GM23338 (cell line): ENCODE measurements at regions not wholly inside any gene's neighbourhood (a gene's known extent, or its start where the extent isn't known, plus 50 kb on each side); places are given as distances from the start of the nearest gene placed in this dataset.

Source experiments
- ATAC-seq: fragments of 200-7000 bp; cut with Tn5 transposase; 3 replicates; pipeline ENCODE4 v1.9.1; 2020
- DNase-seq: peaks from one replicate; pipeline ENCODE4 v3.0.0-alpha.2; 2015; ENCODE audit warnings: low spot score
- H2AFZ ChIP-seq: fragments of 200-600 bp; sonication (generic); 2 replicates; pipeline ENCODE4 v1.8.0; 2016; ENCODE audit warnings: antibody characterized with exemption, mild to moderate bottlenecking, moderate library complexity
- H3F3A ChIP-seq: fragments of 200-600 bp; sonication (generic); replicated peaks from 2 replicates; pipeline ENCODE4 v1.8.0; 2017; ENCODE audit warnings: antibody characterized with exemption, mixed run types, low read depth
- H3K27ac ChIP-seq: fragments of 200-600 bp; sonication (generic); 2 replicates; pipeline ENCODE4 v1.6.1; 2016; ENCODE audit warnings: low read depth
- H3K27me3 ChIP-seq: fragments of 200-600 bp; sonication (generic); 2 replicates; pipeline ENCODE4 v1.8.0; 2016; ENCODE audit warnings: mild to moderate bottlenecking, mixed run types, moderate library complexity; ENCODE audit not compliant: insufficient read depth
- H3K36me3 ChIP-seq: fragments of 200-600 bp; sonication (generic); 2 replicates; pipeline ENCODE4 v1.8.0; 2016; ENCODE audit warnings: mild to moderate bottlenecking; ENCODE audit not compliant: insufficient read depth
- H3K4me1 ChIP-seq: fragments of 200-600 bp; sonication (generic); 2 replicates; pipeline ENCODE4 v1.8.0; 2016; ENCODE audit warnings: mild to moderate bottlenecking, moderate library complexity; ENCODE audit not compliant: insufficient read depth
- H3K4me2 ChIP-seq: fragments of 200-600 bp; sonication (generic); 2 replicates; pipeline ENCODE4 v1.7.1; 2017; ENCODE audit warnings: mixed run types
- H3K4me3 ChIP-seq: fragments of 200-600 bp; sonication (generic); 2 replicates; pipeline ENCODE4 v1.6.1; 2016; ENCODE audit warnings: mixed run types
- H3K79me2 ChIP-seq: fragments of 200-600 bp; sonication (generic); replicated peaks from 2 replicates; pipeline ENCODE4 v1.8.0; 2017; ENCODE audit warnings: mild to moderate bottlenecking; ENCODE audit not compliant: insufficient read depth
- H3K9me2 ChIP-seq: fragments of 200-600 bp; sonication (generic); 2 replicates; pipeline ENCODE4 v1.8.0; 2017; ENCODE audit not compliant: insufficient read depth
- H4K20me1 ChIP-seq: fragments of 200-600 bp; sonication (generic); replicated peaks from 2 replicates; pipeline ENCODE4 v1.8.0; 2017; ENCODE audit warnings: mild to moderate bottlenecking; ENCODE audit not compliant: insufficient read depth
- H3K27ac Mint-ChIP-seq: 2 replicates; pipeline ENCODE4 v1.8.0; 2020; ENCODE audit warnings: inconsistent platforms, mild to moderate bottlenecking, moderate library complexity, mixed read lengths
- H3K27me3 Mint-ChIP-seq: 3 replicates; pipeline ENCODE4 v1.8.0; 2022; ENCODE audit warnings: low read depth, mild to moderate bottlenecking, moderate library complexity, mixed read lengths, inconsistent platforms; ENCODE audit not compliant: insufficient read depth, poor library complexity
- H3K36me3 Mint-ChIP-seq: 3 replicates; pipeline ENCODE4 v1.8.0; 2021; ENCODE audit warnings: low read depth, mild to moderate bottlenecking, inconsistent platforms, moderate library complexity, mixed read lengths
- H3K4me1 Mint-ChIP-seq: 3 replicates; pipeline ENCODE4 v1.8.0; 2020; ENCODE audit warnings: mild to moderate bottlenecking, inconsistent platforms, mixed read lengths
- H3K4me3 Mint-ChIP-seq: 3 replicates; pipeline ENCODE4 v1.8.0; 2021; ENCODE audit warnings: moderate library complexity, mild to moderate bottlenecking, inconsistent platforms, mixed read lengths
- H3K9me3 Mint-ChIP-seq: 3 replicates; pipeline ENCODE4 v1.8.0; 2020; ENCODE audit warnings: moderate library complexity, mild to moderate bottlenecking, inconsistent platforms, mixed read lengths
- CREB1 ChIP-seq: fragments of 250-450 bp; sonication (Bioruptor Pico); IDR thresholded peaks from 2 replicates; pipeline ENCODE4 v1.5.0; 2020; ENCODE audit warnings: low read depth, mild to moderate bottlenecking, moderate library complexity
- CTCF ChIP-seq, 2 experiments: fragments of 200-600 bp in 1 of 2; sonication (generic) in 1 of 2; conservative IDR thresholded peaks; 2 replicates each; pipeline versions ENCODE4 v1.5.1 to v1.6.1; 2016 to 2017; ENCODE audit warnings: antibody characterized with exemption in 2 of 2, low read depth in 2 of 2, mild to moderate bottlenecking in 2 of 2, moderate library complexity in 1 of 2
- ETS1 ChIP-seq: IDR thresholded peaks from 2 replicates; pipeline ENCODE4 v1.6.1; 2016; ENCODE audit warnings: antibody characterized with exemption
- EZH2 ChIP-seq: fragments of 200-600 bp; sonication (generic); IDR thresholded peaks from one replicate; pipeline ENCODE4 v1.8.0; 2017; ENCODE audit warnings: antibody characterized with exemption, mild to moderate bottlenecking, low read depth; ENCODE audit not compliant: unreplicated experiment
- EZH2phosphoT487 ChIP-seq: fragments of 200-600 bp; sonication (generic); IDR thresholded peaks from one replicate; pipeline ENCODE4 v1.8.1; 2018; ENCODE audit warnings: antibody characterized with exemption; ENCODE audit not compliant: unreplicated experiment
- JUNB ChIP-seq: IDR thresholded peaks from one replicate; pipeline ENCODE4 v1.6.1; 2016; ENCODE audit warnings: antibody characterized with exemption; ENCODE audit not compliant: unreplicated experiment
- NANOG ChIP-seq: IDR thresholded peaks from 2 replicates; pipeline ENCODE4 v1.6.1; 2016; ENCODE audit warnings: antibody characterized with exemption, borderline replicate concordance
- POLR2AphosphoS5 ChIP-seq: IDR thresholded peaks from 2 replicates; pipeline ENCODE4 v1.6.1; 2016; ENCODE audit warnings: antibody characterized with exemption, low read depth
- REST ChIP-seq: IDR thresholded peaks from one replicate; pipeline ENCODE4 v1.6.1; 2018; ENCODE audit warnings: antibody characterized with exemption; ENCODE audit not compliant: unreplicated experiment
- STAT1 ChIP-seq: IDR thresholded peaks from one replicate; pipeline ENCODE4 v1.6.1; 2016; ENCODE audit warnings: antibody characterized with exemption; ENCODE audit not compliant: unreplicated experiment
- ZNF114 ChIP-seq: fragments of 250-450 bp; sonication (Bioruptor Pico); IDR thresholded peaks from 2 replicates; pipeline ENCODE4 v1.5.0; 2020; ENCODE audit warnings: mild to moderate bottlenecking, moderate library complexity

GRCh38 chr17:12546983-12547382 is 118.7 kb upstream of the MYOCD start (continued):
- TF ChIP-seq NANOG, result no peak
- no peak for TF ChIP-seq POLR2AphosphoS5

- no peaks in the 10 kb centered on the region for H3K27me3 Mint-ChIP-seq
- no peak for TF ChIP-seq EZH2phosphoT487
- no peak for TF ChIP-seq ZNF114 (CRISPR knock-in tag)
- no peak for TF ChIP-seq REST
- no peak for TF ChIP-seq CREB1 (CRISPR knock-in tag)
- TF ChIP-seq CTCF (conservative IDR thresholded peaks at IDR 0.05; ENCODE audit: low read depth in 2 of 2), result no peak
These were observed 117.9 kb upstream of the MYOCD start for GRCh38 chr17:12547831-12548230.

GRCh38 chr17:12548558-12548957 is 117.1 kb upstream of the MYOCD start:
- no peaks in the 10 kb centered on the region for H3K27me3 ChIP-seq
- H3K27ac ChIP-seq, result no peak overlapping the region
- H3K4me1 ChIP-seq, result no peaks in the 10 kb centered on the region
- no peak for TF ChIP-seq STAT1
- TF ChIP-seq JUNB, result no peak
- no peak for TF ChIP-seq REST
- TF ChIP-seq EZH2, result no peak
- TF ChIP-seq CTCF (conservative IDR thresholded peaks at IDR 0.05; ENCODE audit: low read depth in 2 of 2), result no peak
- no peak for TF ChIP-seq ETS1
- no peak for TF ChIP-seq POLR2AphosphoS5

More at GRCh38 chr17:12547831-12548230, 117.9 kb upstream of the MYOCD start:
- ATAC-seq, result no peak
- Mint-ChIP-seq H3K36me3 (no peaks in the 10 kb centered on the region), H3K4me1 (no peaks in the 10 kb centered on the region; the same call in 2 of the 3 replicates), H3K4me3 (no peak overlapping the region), H3K9me3 (no peaks in the 10 kb centered on the region), H3K27ac (no peak overlapping the region)
- Histone ChIP-seq H3K36me3 (no peaks in the 10 kb centered on the region), H3K9me2 (0 out of 2 replicates have a peak, but pooled peaks cover 10% of the 10 kb centered on the region), H3K4me3 (no peak overlapping the region), H3K27ac (no peak overlapping the region), H3K27me3 (no peaks in the 10 kb centered on the region), H3K4me2 (no peak overlapping the region), H3F3A (no peaks in the 10 kb centered on the region), H3K79me2 (no peaks in the 10 kb centered on the region), H4K20me1 (no peaks in the 10 kb centered on the region), H3K4me1 (no peaks in the 10 kb centered on the region), H2AFZ (peak overlapping the region; percentile 40; the same call in 1 of the 2 replicates)
- DNase-seq, result no peak

More at GRCh38 chr17:12548558-12548957, 117.1 kb upstream of the MYOCD start:
- H3K79me2 ChIP-seq, result no peaks in the 10 kb centered on the region
- no peaks in the 10 kb centered on the region for H4K20me1 ChIP-seq
- no peak overlapping the region for H2AFZ ChIP-seq
- no peak overlapping the region for H3K27ac Mint-ChIP-seq
- H3K4me3 ChIP-seq, result no peak overlapping the region
- H3K4me2 ChIP-seq, result no peak overlapping the region
- DNase-seq, result no peak
- no peaks in the 10 kb centered on the region for H3K27me3 Mint-ChIP-seq
- ATAC-seq, result no peak
- H3F3A ChIP-seq, result no peaks in the 10 kb centered on the region
- no peaks in the 10 kb centered on the region for H3K36me3 ChIP-seq
- no peaks in the 10 kb centered on the region; the same call in 2 of the 3 replicates for H3K4me1 Mint-ChIP-seq
- 0 out of 2 replicates have a peak, but pooled peaks cover 10% of the 10 kb centered on the region for H3K9me2 ChIP-seq
- no peaks in the 10 kb centered on the region for H3K36me3 Mint-ChIP-seq
- no peak overlapping the region for H3K4me3 Mint-ChIP-seq
- no peaks in the 10 kb centered on the region for H3K9me3 Mint-ChIP-seq
